IMR-90 (cell line): ENCODE measurements at regions not wholly inside any gene's neighbourhood (a gene's known extent, or its start where the extent isn't known, plus 50 kb on each side); places are given as distances from the start of the nearest gene placed in this dataset.

Source experiments
- ATAC-seq: fragments of 200-7000 bp; cut with Tn5 transposase; 2 replicates; pipeline ENCODE4 v1.9.1; 2020; ENCODE audit warnings: low read depth, mild to moderate bottlenecking, moderate library complexity
- BruUV-seq: library from RNA; stranded (reverse); fragments of 400-500 nt; replicated peaks from 2 replicates; lab custom pipeline; 2021; lab: Mats Ljungman, UMichigan
- CTCF ChIA-PET: fragments of 300-600 bp; formaldehyde crosslinking; extraction: SDS; loops from one replicate; lab custom pipeline; 2021; ENCODE audit warnings: antibody characterized with exemption; lab: Yijun Ruan, JAX
- POLR2A ChIA-PET: fragments of 300-600 bp; sonication (Branson Sonifier 250); formaldehyde crosslinking; loops from one replicate; lab custom pipeline; 2022; ENCODE audit warnings: antibody characterized with exemption; ENCODE audit not compliant: unreplicated experiment; lab: Charles Lee
- DNase-seq: peaks from one replicate; pipeline ENCODE4 v3.0.0; 2013
- H2AFZ ChIP-seq: replicated peaks from 2 replicates; pipeline ENCODE3; 2013; ENCODE audit warnings: low read length, mild to moderate bottlenecking; ENCODE audit not compliant: poor library complexity
- H2AK5ac ChIP-seq: 2 replicates; pipeline ENCODE4 v1.6.1; 2013; ENCODE audit warnings: low read depth, low read length, inconsistent platforms
- H2AK9ac ChIP-seq: replicated peaks from 2 replicates; pipeline ENCODE3; 2013; ENCODE audit warnings: mild to moderate bottlenecking, low read depth, low read length, moderate library complexity; ENCODE audit not compliant: poor library complexity
- H2BK120ac ChIP-seq: 2 replicates; pipeline ENCODE4 v1.6.1; 2013; ENCODE audit warnings: low read depth, low read length, inconsistent platforms
- H2BK15ac ChIP-seq: 3 replicates; pipeline ENCODE4 v1.6.1; 2013; ENCODE audit warnings: low read depth, low read length, inconsistent platforms
- H2BK20ac ChIP-seq: 2 replicates; pipeline ENCODE4 v1.6.1; 2013; ENCODE audit warnings: low read depth, mild to moderate bottlenecking, inconsistent platforms, low read length, moderate library complexity
- H2BK5ac ChIP-seq: 2 replicates; pipeline ENCODE4 v1.6.1; 2013; ENCODE audit warnings: mild to moderate bottlenecking, low read depth, low read length, inconsistent platforms; ENCODE audit not compliant: poor library complexity, severe bottlenecking
- H3K14ac ChIP-seq: replicated peaks from 2 replicates; pipeline ENCODE4 v1.6.1; 2013; ENCODE audit warnings: low read depth, low read length, inconsistent platforms
- H3K18ac ChIP-seq: 2 replicates; pipeline ENCODE4 v1.6.1; 2013; ENCODE audit warnings: low read depth, low read length, control low read depth
- H3K23ac ChIP-seq: 2 replicates; pipeline ENCODE4 v1.6.1; 2013; ENCODE audit warnings: low read depth, low read length, inconsistent platforms
- H3K27ac ChIP-seq: 2 replicates; pipeline ENCODE4 v1.5.1; 2013; ENCODE audit warnings: mild to moderate bottlenecking, control low read depth, low read length; ENCODE audit not compliant: insufficient read depth
- H3K27me3 ChIP-seq: 2 replicates; pipeline ENCODE4 v1.6.1; 2013; ENCODE audit warnings: low read length; ENCODE audit not compliant: control insufficient read depth, insufficient read depth
- H3K36me3 ChIP-seq: 2 replicates; pipeline ENCODE4 v1.6.1; 2013; ENCODE audit warnings: low read length, mixed read lengths; ENCODE audit not compliant: control insufficient read depth, insufficient read depth
- H3K4ac ChIP-seq: 2 replicates; pipeline ENCODE4 v1.6.1; 2013; ENCODE audit warnings: low read depth, low read length, inconsistent platforms
- H3K4me1 ChIP-seq: 2 replicates; pipeline ENCODE4 v1.6.1; 2013; ENCODE audit warnings: low read length, mixed read lengths; ENCODE audit not compliant: control insufficient read depth, insufficient read depth
- H3K4me2 ChIP-seq: 2 replicates; pipeline ENCODE4 v1.6.1; 2013; ENCODE audit warnings: low read depth, mild to moderate bottlenecking, control low read depth, low read length, moderate library complexity
- H3K4me3 ChIP-seq: 2 replicates; pipeline ENCODE4 v1.5.1; 2013; ENCODE audit warnings: low read depth, mild to moderate bottlenecking, control low read depth, low read length, moderate library complexity; ENCODE audit not compliant: insufficient read depth
- H3K56ac ChIP-seq: 2 replicates; pipeline ENCODE4 v1.6.1; 2013; ENCODE audit warnings: low read length, inconsistent platforms; ENCODE audit not compliant: insufficient read depth; ENCODE audit errors: extremely low read depth
- H3K79me1 ChIP-seq, 2 experiments: 2 replicates each; pipeline ENCODE4 v1.6.1; 2013; ENCODE audit warnings: low read length in 2 of 2, inconsistent platforms in 1 of 2, low read depth in 1 of 2
- H3K9ac ChIP-seq: 2 replicates; pipeline ENCODE4 v1.6.1; 2013; ENCODE audit warnings: low read depth, low read length, control low read depth
- H3K9me1 ChIP-seq: 2 replicates; pipeline ENCODE4 v1.6.1; 2013; ENCODE audit warnings: low read length, inconsistent platforms; ENCODE audit not compliant: insufficient read depth
- H3K9me3 ChIP-seq: 2 replicates; pipeline ENCODE4 v1.6.1; 2013; ENCODE audit warnings: low read length; ENCODE audit not compliant: control insufficient read depth, insufficient read depth
- H4K20me1 ChIP-seq: 2 replicates; pipeline ENCODE4 v1.6.1; 2013; ENCODE audit warnings: low read length, inconsistent platforms; ENCODE audit not compliant: insufficient read depth
- H4K5ac ChIP-seq: 2 replicates; pipeline ENCODE4 v1.6.1; 2013; ENCODE audit warnings: mild to moderate bottlenecking, low read depth, low read length, control low read depth
- H4K8ac ChIP-seq, 2 experiments: 2 replicates each; pipeline ENCODE4 v1.6.1; 2013; ENCODE audit warnings: low read depth in 2 of 2, low read length in 2 of 2, control low read depth in 1 of 2, inconsistent platforms in 1 of 2
- H4K91ac ChIP-seq: 2 replicates; pipeline ENCODE4 v1.6.1; 2013; ENCODE audit warnings: low read depth, low read length, inconsistent platforms; ENCODE audit not compliant: insufficient read depth
- CEBPB ChIP-seq: IDR thresholded peaks from 2 replicates; pipeline ENCODE4 v1.6.1; 2012; ENCODE audit warnings: low read depth, low read length, improper control_type of control experiment
- CHD1 ChIP-seq: IDR thresholded peaks from 2 replicates; pipeline ENCODE4 v1.6.1; 2012; ENCODE audit warnings: low read depth, low read length, improper control_type of control experiment
- CTCF ChIP-seq: conservative IDR thresholded peaks from 2 replicates; pipeline ENCODE4 v1.5.1; 2012; ENCODE audit warnings: mild to moderate bottlenecking, low read depth, low read length, improper control_type of control experiment
- ELK1 ChIP-seq: fragments of 150-350 bp; IDR thresholded peaks from 2 replicates; pipeline ENCODE4 v1.6.1; 2016; ENCODE audit warnings: low read depth, mild to moderate bottlenecking, low read length, moderate library complexity, borderline replicate concordance
- MAFK ChIP-seq: IDR thresholded peaks from 2 replicates; pipeline ENCODE4 v1.6.1; 2012; ENCODE audit warnings: low read depth, low read length, improper control_type of control experiment
- MAZ ChIP-seq: IDR thresholded peaks from 2 replicates; pipeline ENCODE4 v1.6.1; 2012; ENCODE audit warnings: low read depth, mild to moderate bottlenecking, low read length, improper control_type of control experiment, moderate library complexity, borderline replicate concordance
- MXI1 ChIP-seq: IDR thresholded peaks from 2 replicates; pipeline ENCODE4 v1.6.1; 2012; ENCODE audit warnings: low read depth, mild to moderate bottlenecking, low read length, moderate library complexity, borderline replicate concordance
- NFE2L2 ChIP-seq: fragments of 150-350 bp; IDR thresholded peaks from 2 replicates; pipeline ENCODE4 v1.6.1; 2016; ENCODE audit warnings: low read depth, mild to moderate bottlenecking, low read length
- POLR2A ChIP-seq: IDR thresholded peaks from 2 replicates; pipeline ENCODE4 v1.6.1; 2012; ENCODE audit warnings: mild to moderate bottlenecking, low read depth, low read length
- RAD21 ChIP-seq: IDR thresholded peaks from 2 replicates; pipeline ENCODE4 v1.6.1; 2012; ENCODE audit warnings: low read length, improper control_type of control experiment
- RFX5 ChIP-seq: IDR thresholded peaks from 2 replicates; pipeline ENCODE4 v1.8.0; 2012; ENCODE audit warnings: low read depth, mild to moderate bottlenecking, low read length, moderate library complexity
- USF2 ChIP-seq: fragments of 150-350 bp; IDR thresholded peaks from 2 replicates; pipeline ENCODE4 v1.6.1; 2017; ENCODE audit warnings: mild to moderate bottlenecking, antibody characterized with exemption, low read length, low read depth
- WGBS, 2 experiments: methylation state at CpG; one replicate each; pipeline versions ENCODE4 v1.1.5 to v1.1.7; 2013; ENCODE audit warnings: missing lambda C conversion rate in 2 of 2; ENCODE audit not compliant: insufficient read length in 1 of 2; ENCODE audit errors: extremely low coverage in 2 of 2; 5-methylcytosine and 5-hydroxymethylcytosine counted together
- dilution Hi-C: fragments of 300-500 bp; cut with HindIII; formaldehyde crosslinking; loops from one replicate; pipeline ENCODE4 v1.14.3; 2018; ENCODE audit warnings: low sequenced_read_pairs; ENCODE audit not compliant: unreplicated experiment
- in situ Hi-C: fragments of 300-500 bp; cut with MboI; formaldehyde crosslinking; loops from 3 replicates; pipeline ENCODE4 v1.14.3; 2019; ENCODE audit warnings: low sequenced_read_pairs, inconsistent platforms, mixed read lengths
- intact Hi-C: fragments of 100-400 bp; cut with micrococcal nuclease; formaldehyde crosslinking; loops from 2 replicates; pipeline ENCODE4 v1.10.0; 2022

DNA sequence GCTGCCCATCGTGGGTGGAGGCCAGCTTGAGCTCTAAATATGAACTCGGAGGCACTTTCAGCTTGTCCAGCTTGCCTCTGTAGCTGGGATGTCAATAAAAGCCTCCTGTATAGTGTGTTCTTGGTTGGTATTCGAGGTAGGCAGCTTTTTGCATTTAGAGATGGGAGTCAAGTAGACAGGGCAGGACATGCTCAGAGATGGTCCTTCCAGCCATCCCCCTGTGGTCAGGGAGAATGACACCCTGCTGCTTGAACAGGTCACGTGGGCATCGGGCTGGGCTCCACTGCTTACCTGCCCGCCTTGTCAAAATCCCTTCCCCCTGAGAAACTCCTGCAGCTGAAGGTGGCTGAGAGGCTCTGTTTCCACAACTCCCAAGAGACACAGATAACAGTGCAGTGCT is 302.5 kb downstream of the ZNF536 start:
- Histone ChIP-seq H3K14ac (no peak overlapping the region), H3K4me1 (no peaks in the 10 kb centered on the region), H3K9ac (no peak overlapping the region), H2BK15ac (no peak overlapping the region), H2BK120ac (no peak overlapping the region), H3K56ac (no peak overlapping the region), H3K4me3 (no peak overlapping the region), H4K8ac (no peak overlapping the region), H4K5ac (no peak overlapping the region), H2AK9ac (no peak overlapping the region), H3K9me3 (no peaks in the 10 kb centered on the region), H2AFZ (no peak overlapping the region), H3K4ac (no peak overlapping the region), H3K79me1 (no peaks in the 10 kb centered on the region), H3K23ac (no peak overlapping the region), H3K4me2 (no peak overlapping the region), H4K91ac (no peak overlapping the region), H3K9me1 (no peaks in the 10 kb centered on the region), H3K27ac (no peak overlapping the region), H3K36me3 (no peaks in the 10 kb centered on the region), H2BK20ac (no peak overlapping the region), H4K20me1 (no peaks in the 10 kb centered on the region), H3K18ac (no peak overlapping the region), H2BK5ac (no peak overlapping the region), H2AK5ac (no peak overlapping the region), H3K27me3 (no peaks in the 10 kb centered on the region; the same call in 1 of the 2 replicates)
- no peak for DNase-seq
- no TSS peak for BruUV-seq
- intact Hi-C loops (no loop called here), in situ Hi-C loops (loop anchor here (5.0 to 25.0 kb wide), 2 partner anchors 1553 to 1888 kb away; no protein-coding TSS in a partner anchor), dilution Hi-C loops (no loop called here)
- ChIA-PET POLR2A (no interaction called here), CTCF (no interaction called here)
- TF ChIP-seq MXI1 (no peak), MAZ (no peak), NFE2L2 (no peak), POLR2A (no peak), MAFK (no peak), CHD1 (no peak), CTCF (no peak), ELK1 (no peak), CEBPB (no peak), RFX5 (no peak), RAD21 (no peak), USF2 (no peak)
- ATAC-seq = no peak
- 67% methylated on average over 1 of the region's 6 CpGs; no CpG with 5 or more reads in 1 of the 2 experiments for WGBS, 2 experiments
